HG03565 (cell line): ENCODE measurements at regions not wholly inside any gene's neighbourhood (a gene's known extent, or its start where the extent isn't known, plus 50 kb on each side); places are given as distances from the start of the nearest gene placed in this dataset.

Experiments used
- ATAC-seq: cut with Tn5 transposase; IDR thresholded peaks from one replicate; pipeline ENCODE4 v1.9.1; 2021; ENCODE audit warnings: mild to moderate bottlenecking, moderate library complexity; ENCODE audit not compliant: unreplicated experiment

- ATAC-seq, result no peak
Observed at GRCh38 chr11:39304586-39304985, 2154.9 kb downstream of the LRRC4C start.

GRCh38 chr11:39294648-39295047 is 2164.8 kb downstream of the LRRC4C start:
- no peak for ATAC-seq

DNA sequence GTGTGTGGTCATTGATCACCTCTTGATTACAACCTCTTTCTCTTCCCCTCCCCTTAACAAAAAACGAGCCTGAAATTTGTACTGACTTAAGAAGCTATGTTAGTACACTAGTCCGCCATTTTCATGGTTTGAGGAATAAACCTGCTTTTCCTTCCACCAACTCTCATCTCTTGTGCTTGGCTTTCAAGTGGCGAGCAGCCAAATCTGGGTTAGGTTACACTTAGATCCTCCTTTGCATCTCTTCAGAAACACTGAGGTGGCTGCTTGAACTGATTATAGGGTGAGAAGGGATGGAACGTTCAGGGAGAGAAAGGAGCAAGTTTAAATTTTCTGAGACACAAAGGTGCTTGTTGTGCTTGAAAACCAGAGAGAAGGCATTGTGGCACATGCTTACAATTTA is 2171.4 kb downstream of the LRRC4C start:
- ATAC-seq, result no peak

DNA sequence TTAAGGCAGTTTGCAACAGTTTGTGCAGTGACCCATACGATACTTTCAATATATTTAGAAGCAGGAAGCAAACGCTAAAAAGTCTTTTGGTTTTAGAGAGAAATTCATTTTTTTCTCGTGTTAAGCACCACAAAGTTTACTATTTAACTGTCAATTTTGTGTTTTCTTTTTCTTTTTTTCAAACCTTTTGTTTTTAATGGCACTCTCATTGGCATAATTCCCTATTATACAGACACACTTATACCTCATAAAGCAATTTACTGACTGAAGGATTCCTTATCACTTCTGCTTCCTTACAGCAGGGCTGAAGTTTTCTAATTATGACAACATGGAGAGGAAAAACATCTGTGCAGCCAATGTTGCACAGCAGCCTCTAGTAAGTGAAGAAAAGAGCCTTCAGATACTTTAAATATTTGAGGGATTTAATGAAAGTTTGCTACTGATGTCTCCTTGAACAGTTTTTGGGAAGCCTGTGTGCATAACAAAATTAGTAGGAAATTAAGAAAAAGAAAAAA is 2191.2 kb downstream of the LRRC4C start:
- no peak for ATAC-seq

DNA sequence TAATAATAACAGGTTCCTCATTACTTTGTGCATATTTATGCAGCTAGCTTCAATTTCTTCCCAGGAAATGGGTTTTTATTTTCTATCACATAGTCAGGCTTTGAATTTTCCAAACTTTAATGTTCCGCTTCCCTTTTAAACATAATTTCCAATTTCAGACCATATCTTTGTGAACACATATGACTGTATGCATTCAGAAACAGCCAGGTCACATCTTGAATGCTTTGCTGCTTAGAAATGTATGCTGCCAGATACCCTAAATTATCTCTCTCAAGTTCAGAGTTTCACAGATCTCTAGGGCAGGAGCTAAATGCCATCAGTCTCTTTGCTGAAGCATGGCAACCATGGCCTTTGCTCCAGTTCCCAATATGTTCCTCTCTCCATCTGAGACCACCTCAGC is 2203.8 kb downstream of the LRRC4C start:
- no peak for ATAC-seq

DNA sequence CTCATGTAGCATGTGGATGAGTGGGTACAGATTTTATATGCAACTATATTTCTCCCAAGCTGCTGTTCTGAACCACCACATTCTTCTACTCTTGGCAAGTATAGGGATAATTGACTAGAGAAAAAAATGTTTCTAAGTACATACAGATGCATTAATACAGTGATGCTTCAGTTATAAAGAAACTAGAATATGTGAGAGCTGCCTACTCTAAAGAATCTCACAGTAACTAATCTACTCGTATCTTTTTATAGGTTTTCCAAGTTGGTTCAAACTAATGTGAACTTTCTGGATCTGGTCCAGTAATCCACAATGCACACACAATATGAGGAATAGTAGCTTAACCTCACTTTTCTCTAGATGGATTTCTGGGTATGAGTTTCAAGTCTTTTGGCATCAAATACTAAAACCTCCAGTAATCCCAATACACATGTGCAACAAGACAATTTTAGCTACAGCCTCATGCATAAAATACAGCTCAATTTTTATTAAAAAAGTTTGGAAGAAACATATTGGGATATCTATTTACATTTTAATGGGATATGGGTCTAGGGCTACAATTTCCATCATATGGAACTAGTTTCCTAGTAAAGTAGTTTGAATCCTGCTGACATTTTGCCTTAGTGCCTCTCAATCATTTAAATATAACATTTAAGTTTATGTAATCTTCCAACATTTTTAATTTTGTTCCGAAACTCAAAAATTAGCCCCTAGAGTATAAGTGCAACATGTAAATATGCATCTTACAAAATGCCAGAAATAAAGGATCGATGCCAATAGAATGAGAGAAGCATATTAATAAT is 2209.7 kb downstream of the LRRC4C start:
- no peak for ATAC-seq

GRCh38 chr11:39247570-39248137 is 2211.8 kb downstream of the LRRC4C start:
- ATAC-seq, result no peak

GRCh38 chr11:39239553-39239952 is 2219.9 kb downstream of the LRRC4C start:
- ATAC-seq, result no peak

DNA sequence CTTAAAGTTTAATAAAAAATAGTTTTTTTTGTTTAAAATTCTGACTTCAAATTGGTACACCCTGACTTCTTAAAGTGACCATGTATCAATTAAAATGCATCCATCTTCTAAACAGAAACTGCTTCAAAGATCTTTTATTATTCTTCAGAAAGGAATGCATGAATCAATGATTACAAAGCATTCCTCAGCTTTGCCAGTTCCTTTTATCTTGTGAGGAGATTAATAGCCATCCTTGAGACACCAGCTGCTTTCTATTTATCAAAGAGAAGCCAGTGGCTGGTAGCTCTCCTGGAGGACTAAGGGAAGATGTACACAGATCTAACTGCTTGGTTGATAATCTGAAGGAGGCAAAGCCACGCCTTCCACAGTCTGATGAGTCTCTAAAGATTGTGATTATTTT is 2222.5 kb downstream of the LRRC4C start:
- ATAC-seq, result no peak

GRCh38 chr11:39221550-39222138 is 2237.8 kb downstream of the LRRC4C start:
- no peak for ATAC-seq

GRCh38 chr11:39220501-39221230 is 2238.8 kb downstream of the LRRC4C start:
- no peak for ATAC-seq

DNA sequence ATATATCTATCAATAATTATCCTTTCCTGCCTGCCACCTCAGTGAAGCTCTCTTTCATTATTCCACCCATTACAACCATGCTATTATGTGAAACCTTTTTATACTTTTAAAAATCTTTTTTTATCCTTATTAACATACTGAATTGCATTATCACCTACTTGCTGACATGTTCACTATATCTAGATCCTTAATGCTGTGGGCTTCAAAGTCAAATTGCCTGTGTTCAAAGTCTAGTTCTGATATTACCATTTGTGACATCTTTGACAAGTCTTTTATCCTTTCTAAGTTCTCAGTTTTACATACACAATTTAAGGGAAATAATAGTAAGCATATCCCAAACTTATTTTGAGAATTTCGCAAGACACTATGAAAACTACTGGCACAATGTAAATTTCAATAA is 2239.4 kb downstream of the LRRC4C start:
- no peak for ATAC-seq

DNA sequence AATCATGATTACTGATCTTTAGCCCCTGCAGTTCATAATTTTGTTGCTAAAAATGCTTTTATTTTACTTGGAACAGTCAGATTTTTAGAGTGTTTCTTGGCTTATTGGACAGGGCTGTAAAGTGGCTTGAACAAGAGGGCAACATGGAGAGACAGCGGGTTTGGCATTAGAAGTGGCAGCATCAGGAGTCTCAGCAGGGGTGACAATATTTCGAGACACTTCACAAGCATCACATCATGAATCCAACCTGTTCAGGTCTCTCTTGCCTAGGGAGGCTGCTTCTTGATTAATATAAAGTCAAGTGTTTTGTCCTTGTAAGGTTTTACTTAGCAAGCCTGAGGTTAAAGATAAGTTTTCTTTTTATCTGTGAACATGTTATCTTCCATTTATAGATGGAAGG is 2249.5 kb downstream of the LRRC4C start:
- no peak for ATAC-seq

- no peak for ATAC-seq
Observed at GRCh38 chr11:39205236-39205995, 2254.0 kb downstream of the LRRC4C start.

DNA sequence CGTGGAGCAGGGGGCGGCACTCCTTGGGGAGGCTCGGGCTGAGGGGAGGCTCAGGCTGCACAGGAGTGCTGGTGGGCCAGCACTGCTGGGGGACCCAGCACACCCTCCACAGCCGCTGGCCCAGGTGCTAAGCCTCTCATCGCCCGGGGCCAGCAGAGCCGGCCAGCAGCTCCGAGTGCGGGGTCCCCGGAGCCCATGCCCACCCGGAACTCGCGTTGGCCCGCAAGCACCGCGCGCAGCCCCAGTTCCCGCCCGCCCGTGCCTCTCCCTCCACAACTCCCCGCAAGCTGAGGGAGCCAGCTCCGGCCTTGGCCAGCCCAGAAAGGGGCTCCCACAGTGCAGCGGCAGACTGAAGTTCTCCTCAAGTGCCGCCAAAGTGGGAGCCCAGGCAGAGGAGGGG is 2266.8 kb downstream of the LRRC4C start:
- no peak for ATAC-seq

DNA sequence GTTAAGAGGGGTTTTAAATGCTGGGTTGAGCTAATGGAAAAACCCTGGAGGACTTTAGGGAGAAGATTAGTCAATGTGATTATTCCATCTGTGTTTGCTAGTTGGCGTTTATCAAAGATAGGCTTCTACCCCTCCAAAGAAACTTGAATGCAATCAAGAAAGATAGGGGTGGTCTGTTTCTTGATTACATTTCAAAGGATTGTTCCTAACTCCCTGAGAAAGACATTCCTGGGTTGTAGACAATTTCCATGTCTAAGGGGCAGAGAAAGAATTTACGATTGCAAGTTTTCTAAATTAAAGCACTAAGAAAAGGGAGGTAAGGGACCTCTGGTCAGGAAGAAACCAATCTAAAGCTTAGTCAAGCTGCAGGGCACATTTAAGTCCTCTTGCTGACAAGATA is 2268.7 kb downstream of the LRRC4C start:
- ATAC-seq, result no peak

DNA sequence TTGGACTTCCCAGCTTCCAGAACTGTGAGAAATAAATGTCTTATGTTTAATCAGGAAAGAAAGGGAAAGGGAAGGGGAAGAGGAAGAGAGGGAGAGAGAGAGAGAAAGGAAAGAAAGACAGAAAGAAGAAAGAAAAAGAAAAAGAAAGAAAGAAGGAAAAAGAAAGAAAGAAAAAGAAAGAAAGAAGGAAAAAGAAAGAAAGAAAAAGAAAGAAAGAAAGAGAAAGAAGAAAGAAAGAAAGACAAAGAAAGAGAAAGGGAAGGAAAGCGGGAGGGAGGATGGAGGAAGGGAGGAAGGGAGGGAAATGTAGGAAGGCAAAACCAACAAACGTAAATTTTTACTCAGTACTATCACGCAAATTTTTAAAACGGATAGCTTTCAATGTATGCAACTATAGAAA is 2281.8 kb downstream of the LRRC4C start:
- ATAC-seq, result no peak

GRCh38 chr11:39174965-39175364 is 2284.5 kb downstream of the LRRC4C start:
- no peak for ATAC-seq

- no peak for ATAC-seq
Observed at GRCh38 chr11:39174196-39174595, 2285.3 kb downstream of the LRRC4C start.

DNA sequence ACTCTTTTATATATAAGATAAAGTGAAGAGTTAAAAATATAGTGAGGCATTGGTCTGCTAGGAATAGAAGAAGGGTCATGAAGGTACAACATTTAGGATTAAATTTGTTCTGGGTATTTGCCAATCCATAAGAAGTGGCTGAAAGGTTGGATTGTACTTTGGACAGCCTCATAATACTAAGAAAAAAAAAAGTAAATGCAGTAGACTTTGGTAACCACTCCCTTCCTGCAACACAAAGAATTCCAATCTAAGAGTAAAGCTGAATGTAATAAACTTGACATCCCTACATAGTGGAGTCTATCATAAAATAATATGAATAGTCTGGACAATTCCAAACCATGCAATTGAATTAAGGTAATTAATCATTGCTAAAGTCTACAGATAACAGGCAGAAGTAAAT is 2294.4 kb downstream of the LRRC4C start:
- no peak for ATAC-seq

DNA sequence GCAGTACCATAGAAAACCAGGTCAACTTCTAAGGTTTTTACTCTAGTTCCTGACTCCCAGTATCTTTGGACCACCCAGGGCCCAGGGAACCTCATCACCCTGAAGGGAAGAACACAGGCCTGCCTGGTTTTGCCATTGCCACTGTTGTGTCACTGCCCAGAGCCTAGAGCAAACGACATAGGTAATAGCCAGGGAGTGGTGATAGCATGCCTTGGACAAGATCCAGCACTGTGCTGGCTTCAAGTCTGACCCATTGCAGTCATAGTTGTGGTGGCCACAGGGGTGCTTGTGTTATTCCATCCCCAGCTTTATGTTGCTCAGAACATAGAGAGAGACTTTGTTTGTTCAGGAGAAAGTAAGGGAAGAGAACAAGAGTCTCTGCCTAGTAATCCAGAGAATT is 2310.2 kb downstream of the LRRC4C start:
- ATAC-seq, result no peak
